DMS153 treated with DMSO at 0.1 percent for 48 hours (cell line): ENCODE measurements at regions not wholly inside any gene's neighbourhood (a gene's known extent, or its start where the extent isn't known, plus 50 kb on each side); places are given as distances from the start of the nearest gene placed in this dataset.
"Not testable (repeated sequence)": the region's sequence is repeated elsewhere in the genome, so short reads cannot be mapped to it uniquely, and the experiment has no call there.

ENCODE experiments used
- DNase-seq: peaks from one replicate; lab custom pipeline; 2025; ENCODE audit not compliant: unreplicated experiment; lab: John Stamatoyannopoulos, UW

- no peak for DNase-seq
These were observed 232.8 kb downstream of the TRIML1 start for GRCh38 chr4:188372058-188372457.

GRCh38 chr4:188372829-188373228 is 233.6 kb downstream of the TRIML1 start:
- no peak for DNase-seq

GRCh38 chr4:188374871-188375270 is 235.6 kb downstream of the TRIML1 start:
- DNase-seq = no peak

DNA sequence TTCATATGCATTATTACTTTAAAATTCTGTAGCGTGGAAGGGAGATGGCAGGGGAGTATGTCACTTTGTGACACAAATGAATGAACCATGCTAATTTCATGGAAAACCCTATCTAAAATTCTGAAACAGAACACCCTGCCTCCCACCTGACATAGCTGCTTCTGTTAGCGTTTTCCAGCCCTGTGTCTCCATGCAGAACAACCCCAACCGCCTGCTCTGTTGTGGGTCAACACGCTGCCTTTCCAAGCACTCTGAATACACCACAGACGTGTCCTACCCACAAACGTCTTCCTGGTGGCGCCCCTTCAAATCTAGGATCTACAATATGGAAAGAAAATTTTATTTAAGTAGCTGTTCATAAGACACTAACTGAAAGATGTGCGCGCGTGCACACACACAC is 238.6 kb downstream of the TRIML1 start:
- no peak for DNase-seq

DNA sequence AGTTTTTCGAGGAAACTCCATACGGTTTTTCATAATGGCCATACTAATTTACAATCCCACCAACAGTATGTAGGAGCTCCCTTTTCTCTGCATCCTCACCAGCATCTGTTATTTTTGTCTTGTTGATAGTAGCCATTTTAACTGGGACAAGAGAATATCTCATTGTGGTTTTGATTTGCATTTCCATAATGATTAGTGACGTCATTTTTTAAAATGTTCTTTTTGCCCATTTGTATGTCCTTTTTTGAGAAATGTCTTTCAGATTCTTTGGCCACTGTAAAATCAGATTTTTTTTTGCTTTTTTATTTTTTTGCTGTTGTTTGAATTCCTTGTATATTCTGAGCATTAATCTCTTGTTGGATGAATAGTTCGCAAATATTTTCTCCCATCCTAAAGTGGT is 243.9 kb downstream of the TRIML1 start:
- no peak for DNase-seq

DNA sequence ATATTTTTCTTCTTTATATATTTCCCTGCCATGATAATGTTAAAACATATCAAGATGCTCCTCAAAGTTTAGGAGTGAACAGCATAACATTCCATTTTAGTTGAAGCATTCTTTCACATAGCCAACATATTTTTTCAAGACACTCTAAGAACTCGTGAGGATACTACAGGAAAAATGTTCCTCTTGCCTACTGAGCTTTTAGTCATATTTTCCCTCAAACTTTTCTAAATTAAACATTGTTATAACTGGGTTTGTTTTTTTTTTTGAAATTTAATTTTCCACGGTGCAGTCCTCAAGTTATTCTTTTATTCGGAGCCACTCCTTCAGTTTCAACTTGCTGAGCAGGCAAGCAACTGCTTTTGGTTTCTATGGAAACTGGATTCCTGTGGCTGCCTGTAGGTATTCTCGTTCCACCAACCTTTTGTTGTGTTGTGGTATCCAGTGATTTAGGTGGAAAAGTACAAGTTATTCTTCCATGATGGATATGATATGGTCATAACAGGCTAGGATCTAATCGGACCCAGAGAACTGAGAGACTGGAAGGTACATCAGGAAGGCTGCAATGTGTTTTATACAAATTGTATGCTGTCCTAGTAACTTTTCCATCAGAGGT is 248.0 kb downstream of the TRIML1 start:
- no peak for DNase-seq

GRCh38 chr4:188391349-188391748 is 252.1 kb downstream of the TRIML1 start:
- DNase-seq = not testable (repeated sequence)

DNA sequence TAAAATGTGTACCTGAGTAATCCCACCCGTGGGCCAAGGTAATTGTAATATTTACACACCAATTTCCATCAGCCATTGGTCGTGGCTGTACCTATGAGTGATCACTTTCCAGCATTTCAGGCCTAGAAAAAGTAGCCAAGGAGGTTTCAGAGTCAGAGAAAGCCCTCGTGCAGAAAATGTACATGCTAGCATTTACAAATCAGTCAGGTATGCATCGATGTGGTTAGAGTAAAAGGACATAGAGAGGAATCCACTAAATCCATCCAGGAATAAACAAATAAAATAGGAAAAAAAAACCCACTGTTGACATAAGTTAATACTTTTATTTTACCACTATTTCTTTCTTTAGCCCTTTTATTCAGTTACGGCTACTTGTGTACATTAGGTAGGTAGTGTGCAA is 256.8 kb downstream of the TRIML1 start:
- DNase-seq = no peak

DNA sequence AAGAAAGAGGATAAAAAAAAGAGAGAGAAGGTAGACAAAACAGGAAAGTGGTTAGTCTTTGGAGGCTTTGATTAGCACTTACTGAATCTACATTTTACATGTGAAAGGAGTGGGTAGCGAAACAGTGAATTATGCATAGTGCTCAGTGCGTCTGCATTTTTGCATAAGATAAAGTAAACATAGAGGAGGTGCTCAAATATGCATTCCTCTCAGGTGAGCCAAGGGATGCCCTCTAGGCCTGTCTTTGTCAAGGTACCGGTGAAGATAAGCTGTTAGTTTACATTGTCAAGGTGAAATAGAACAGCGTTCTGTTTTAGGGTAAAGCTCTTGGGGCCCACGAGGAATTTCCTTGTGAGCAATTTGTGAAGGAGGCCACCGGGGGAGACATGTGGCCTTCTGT is 260.6 kb downstream of the TRIML1 start:
- DNase-seq = no peak

DNA sequence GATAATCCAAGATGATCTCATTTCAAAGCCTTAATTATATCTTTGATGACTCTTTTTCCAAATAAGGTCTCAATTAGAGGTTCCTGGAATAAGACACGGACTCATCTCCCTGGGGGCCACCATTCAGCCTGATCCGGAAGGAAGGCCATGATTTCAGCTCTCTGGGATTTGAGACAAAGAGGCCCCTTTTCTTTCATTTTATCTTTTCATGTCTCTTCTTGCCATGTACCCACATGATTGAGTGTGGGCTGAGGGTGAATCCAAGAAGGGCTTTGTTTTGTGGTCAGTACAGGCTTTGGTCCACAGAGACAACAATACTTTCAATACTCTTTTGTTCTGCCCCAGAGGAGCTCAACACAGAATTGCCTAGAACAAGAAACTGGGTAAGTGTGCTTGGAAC is 261.2 kb downstream of the TRIML1 start:
- DNase-seq = no peak

DNA sequence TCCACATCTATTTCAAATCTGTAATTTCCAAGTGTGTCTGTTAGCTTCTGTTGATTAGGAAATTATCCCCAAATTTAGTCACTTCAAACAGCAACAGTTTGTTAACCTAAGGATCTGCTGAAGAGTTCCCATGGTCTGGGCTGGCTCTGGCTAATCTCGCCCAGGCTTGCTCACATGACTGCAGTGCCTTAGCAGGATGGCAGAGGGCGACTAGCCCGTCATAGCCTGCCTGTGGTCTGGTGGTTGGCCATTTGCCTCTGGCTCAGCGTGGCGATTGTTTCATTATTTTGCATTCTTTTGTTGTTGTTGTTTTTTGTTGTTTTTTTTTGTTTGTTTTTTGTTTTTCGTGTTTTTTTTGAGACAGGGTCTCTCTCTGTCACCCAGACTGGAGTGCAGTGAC is 264.0 kb downstream of the TRIML1 start:
- DNase-seq = no peak

DNA sequence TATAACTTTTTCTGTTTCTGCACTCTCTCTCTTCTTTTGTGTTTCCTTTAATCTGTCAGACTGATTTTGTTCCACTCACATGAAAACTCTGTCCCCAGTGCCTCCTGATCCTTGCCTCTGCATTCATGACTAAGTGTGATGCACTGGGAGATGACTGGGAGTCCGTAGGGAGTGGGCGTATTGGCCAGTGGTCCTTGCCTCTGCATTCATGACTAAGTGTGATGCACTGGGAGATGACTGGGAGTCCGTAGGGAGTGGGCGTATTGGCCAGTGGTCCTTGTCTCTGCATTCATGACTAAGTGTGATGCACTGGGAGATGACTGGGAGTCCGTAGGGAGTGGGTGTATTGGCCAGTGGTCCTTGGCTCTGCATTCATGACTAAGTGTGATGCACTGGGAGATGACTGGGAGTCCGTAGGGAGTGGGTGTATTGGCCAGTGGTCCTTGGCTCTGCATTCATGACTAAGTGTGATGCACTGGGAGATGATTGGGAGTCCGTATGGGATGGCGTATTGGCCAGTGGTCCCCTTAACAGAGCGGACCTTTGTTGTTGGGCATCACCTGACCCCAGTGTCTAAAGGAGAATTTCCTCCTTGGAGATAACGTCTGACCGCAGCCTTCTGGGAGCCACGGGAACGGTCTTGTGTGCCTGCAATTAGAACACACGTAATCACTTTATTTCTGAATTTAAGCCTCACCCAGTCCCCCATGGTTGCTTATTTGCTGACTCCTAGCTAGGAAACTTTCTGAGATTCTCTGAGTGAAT is 266.0 kb downstream of the TRIML1 start:
- not testable (repeated sequence) for DNase-seq

GRCh38 chr4:188408244-188409030 is 269.2 kb downstream of the TRIML1 start:
- DNase-seq = no peak

DNA sequence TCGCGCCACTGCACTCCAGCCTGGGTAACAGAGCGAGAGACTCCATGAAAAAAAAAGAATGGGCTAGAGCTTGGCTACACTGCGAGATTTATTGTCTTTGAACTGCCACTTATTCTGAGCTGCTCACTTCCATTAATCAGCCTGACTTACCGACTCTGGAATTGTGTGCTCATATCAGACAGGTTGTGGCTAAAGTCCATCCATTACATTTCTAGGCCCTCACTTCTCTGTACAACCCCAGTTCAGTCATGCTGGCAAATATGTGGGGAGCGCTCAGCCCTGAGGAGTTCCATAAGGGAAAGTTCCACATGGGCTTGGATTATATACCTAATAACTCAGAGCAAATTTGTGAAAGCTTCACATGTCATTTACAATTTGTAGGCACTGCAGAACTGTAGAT is 270.6 kb downstream of the TRIML1 start:
- no peak for DNase-seq

DNA sequence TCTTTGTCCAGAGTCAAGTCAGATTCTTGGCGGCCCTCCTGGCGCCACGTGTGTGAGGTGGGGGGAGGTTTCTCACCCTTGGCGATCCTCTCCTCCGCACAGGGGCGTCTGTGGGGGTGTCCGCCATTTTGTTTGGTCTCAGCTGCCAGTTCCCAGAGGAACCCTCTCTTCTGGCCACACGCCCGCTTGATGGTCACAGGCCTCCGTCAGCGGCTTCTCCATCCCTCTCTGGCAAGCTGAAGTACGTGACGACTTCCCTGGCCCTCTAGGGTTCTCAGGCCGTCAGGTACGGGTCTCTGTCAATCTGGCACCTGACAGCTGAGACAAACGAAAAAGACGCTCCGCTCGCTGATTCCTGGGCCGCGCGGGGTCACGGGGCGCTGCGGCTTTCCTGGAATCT is 272.6 kb downstream of the TRIML1 start:
- DNase-seq = no peak

DNA sequence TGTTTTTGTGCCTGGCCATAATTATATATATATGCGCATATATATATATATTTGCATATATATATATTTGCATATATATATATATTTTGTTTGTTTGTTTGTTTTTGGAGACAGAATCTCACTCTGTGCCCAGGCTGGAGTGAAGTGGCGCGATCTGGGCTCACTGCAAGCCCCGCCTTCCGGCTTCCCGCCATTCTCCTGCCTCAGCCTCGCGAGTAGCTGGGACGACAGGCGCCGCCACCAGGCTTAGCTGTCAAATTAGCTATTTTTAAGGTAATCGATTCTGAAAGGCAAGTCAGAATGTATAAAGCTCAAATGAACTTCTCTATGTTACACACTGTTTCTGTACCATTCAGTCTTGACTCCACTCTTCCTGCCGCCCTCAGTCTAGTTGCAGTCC is 273.3 kb downstream of the TRIML1 start:
- DNase-seq = no peak

GRCh38 chr4:188414441-188414840 is 275.2 kb downstream of the TRIML1 start:
- DNase-seq = no peak

DNA sequence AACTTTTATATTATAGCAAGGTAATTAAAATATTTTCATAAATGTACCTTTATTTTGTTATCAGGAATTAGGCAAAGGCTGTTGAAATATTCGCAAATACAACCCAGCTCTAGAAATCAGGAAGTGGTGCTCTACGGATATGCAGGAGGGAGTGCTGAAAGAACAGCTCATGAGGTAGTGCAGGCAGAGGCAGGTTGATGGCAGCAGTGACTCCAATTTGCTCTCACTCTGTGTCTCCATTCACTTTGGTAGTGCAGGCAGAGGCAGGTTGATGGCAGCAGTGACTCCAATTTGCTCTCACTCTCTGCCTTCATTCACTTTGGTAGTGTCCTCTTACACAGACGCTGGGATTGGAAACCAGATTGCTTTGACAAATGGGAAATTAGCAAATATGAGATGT is 277.9 kb downstream of the TRIML1 start:
- DNase-seq = peak; percentile 31

- DNase-seq = no peak
These were observed 283.8 kb downstream of the TRIML1 start for GRCh38 chr4:188423039-188423438.

GRCh38 chr4:188428935-188429334 is 289.7 kb downstream of the TRIML1 start:
- peak; percentile 24 for DNase-seq

DNA sequence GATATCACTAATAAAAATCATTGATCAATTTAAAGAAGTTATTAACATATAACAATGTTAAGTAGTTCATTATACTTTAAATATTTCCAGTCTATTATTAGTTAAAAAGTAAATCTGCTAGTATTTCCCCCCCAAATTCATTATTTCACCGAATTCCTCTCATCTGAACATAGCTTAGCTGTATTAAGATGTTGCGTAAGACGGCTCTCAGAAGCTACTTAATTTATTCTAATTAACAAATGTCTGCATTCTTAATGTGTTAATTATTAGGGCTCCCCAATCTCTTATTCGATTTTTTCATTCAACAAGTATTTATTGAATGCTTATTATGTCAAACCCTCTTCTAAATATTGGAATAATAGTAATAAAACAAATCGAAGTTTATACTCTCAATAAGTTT is 290.7 kb downstream of the TRIML1 start:
- DNase-seq = no peak

GRCh38 chr4:188430384-188430783 is 291.1 kb downstream of the TRIML1 start:
- DNase-seq = no peak
